ENCODE measurements at regions not wholly inside any gene's neighbourhood (a gene's known extent, or its start where the extent isn't known, plus 50 kb on each side); places are given as distances from the start of the nearest gene placed in this dataset.

- intact Hi-C loops (cut with DNase I; ENCODE audit: low total_unique reads) = no loop called here
- in situ Hi-C loops (cut with MboI; ENCODE audit: low pct_ligation_motif_present in 1 of 4, low pct_unique_long_range_greater_than_20kb in 1 of 4, low sequenced_read_pairs in 3 of 4) = no loop called here
- 85% methylated on average over 3 of the region's 3 CpGs; no CpG with 5 or more reads in 1 of the 2 donors for WGBS, 2 donors (ENCODE audit: low coverage in 1 of 2)
These were observed 355.9 kb downstream of the BCOR start for GRCh38 chrX:39741904-39742303.

DNA sequence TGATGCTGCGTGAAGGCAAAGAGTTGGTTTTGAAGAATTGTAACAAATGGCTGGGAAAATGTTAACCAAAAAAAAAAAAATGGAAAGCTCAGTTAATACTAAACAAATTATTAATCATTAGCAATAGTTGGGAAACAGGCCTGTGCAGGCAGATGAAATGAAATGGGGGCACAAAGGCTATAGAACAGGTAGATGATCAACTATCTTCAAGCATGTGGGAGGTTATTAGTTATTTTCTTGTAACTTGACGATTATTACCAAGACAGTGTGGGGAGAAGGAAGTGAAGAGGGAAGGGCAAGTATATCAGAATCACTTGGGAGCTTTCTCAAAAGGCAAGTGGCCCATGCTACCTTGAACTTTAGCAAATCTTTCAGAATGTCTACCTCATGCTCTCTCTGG lies 351.9 kb downstream of the BCOR start:
- no peaks in the 10 kb centered on the region for H3K9me3 ChIP-seq
- no peak for DNase-seq
- WGBS, 2 donors (ENCODE audit: low coverage in 1 of 2) = 82 to 92% methylated on average over 2 of the region's 2 CpGs
- H3K4me3 ChIP-seq = no peak overlapping the region
- no peaks in the 10 kb centered on the region for H3K27me3 ChIP-seq
- H3K4me1 ChIP-seq = no peaks in the 10 kb centered on the region
- intact Hi-C loops (cut with DNase I; ENCODE audit: low total_unique reads) (no loop called here), in situ Hi-C loops (cut with MboI; ENCODE audit: low pct_ligation_motif_present in 1 of 4, low pct_unique_long_range_greater_than_20kb in 1 of 4, low sequenced_read_pairs in 3 of 4) (no loop called here)
- H3K27ac ChIP-seq = no peak overlapping the region
- H3K36me3 ChIP-seq = no peaks in the 10 kb centered on the region
- TF ChIP-seq POLR2A (IDR thresholded peaks at IDR 0.05) (no peak), EP300 (IDR thresholded peaks at IDR 0.05; ENCODE audit: low read depth) (no peak), POLR2AphosphoS5 (IDR thresholded peaks at IDR 0.05) (no peak)
- TF ChIP-seq, protein P1, sequence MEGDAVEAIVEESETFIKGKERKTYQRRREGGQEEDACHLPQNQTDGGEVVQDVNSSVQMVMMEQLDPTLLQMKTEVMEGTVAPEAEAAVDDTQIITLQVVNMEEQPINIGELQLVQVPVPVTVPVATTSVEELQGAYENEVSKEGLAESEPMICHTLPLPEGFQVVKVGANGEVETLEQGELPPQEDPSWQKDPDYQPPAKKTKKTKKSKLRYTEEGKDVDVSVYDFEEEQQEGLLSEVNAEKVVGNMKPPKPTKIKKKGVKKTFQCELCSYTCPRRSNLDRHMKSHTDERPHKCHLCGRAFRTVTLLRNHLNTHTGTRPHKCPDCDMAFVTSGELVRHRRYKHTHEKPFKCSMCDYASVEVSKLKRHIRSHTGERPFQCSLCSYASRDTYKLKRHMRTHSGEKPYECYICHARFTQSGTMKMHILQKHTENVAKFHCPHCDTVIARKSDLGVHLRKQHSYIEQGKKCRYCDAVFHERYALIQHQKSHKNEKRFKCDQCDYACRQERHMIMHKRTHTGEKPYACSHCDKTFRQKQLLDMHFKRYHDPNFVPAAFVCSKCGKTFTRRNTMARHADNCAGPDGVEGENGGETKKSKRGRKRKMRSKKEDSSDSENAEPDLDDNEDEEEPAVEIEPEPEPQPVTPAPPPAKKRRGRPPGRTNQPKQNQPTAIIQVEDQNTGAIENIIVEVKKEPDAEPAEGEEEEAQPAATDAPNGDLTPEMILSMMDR (IDR thresholded peaks at IDR 0.05) = no peak

More at GRCh38 chrX:39741904-39742303, 355.9 kb downstream of the BCOR start:
- TF ChIP-seq POLR2A (IDR thresholded peaks at IDR 0.05) (no peak), POLR2AphosphoS5 (IDR thresholded peaks at IDR 0.05) (no peak), EP300 (IDR thresholded peaks at IDR 0.05; ENCODE audit: low read depth) (no peak)
- TF ChIP-seq, protein P1 (IDR thresholded peaks at IDR 0.05) = no peak
- no peaks in the 10 kb centered on the region for H3K36me3 ChIP-seq
- no peaks in the 10 kb centered on the region for H3K27me3 ChIP-seq
- no peak overlapping the region for H3K27ac ChIP-seq
- no peak for DNase-seq
- H3K4me1 ChIP-seq = no peaks in the 10 kb centered on the region
- no peak overlapping the region for H3K4me3 ChIP-seq
- H3K9me3 ChIP-seq = no peaks in the 10 kb centered on the region

- Histone ChIP-seq H3K27me3 (no peaks in the 10 kb centered on the region), H3K4me3 (no peak overlapping the region), H3K9me3 (no peaks in the 10 kb centered on the region), H3K36me3 (no peaks in the 10 kb centered on the region), H3K27ac (no peak overlapping the region), H3K4me1 (no peaks in the 10 kb centered on the region)
- WGBS, 2 donors (ENCODE audit: low coverage in 1 of 2) = 68% methylated on average over 5 of the region's 5 CpGs; no CpG with 5 or more reads in 1 of the 2 donors
- in situ Hi-C loops (cut with MboI; ENCODE audit: low pct_ligation_motif_present in 1 of 4, low pct_unique_long_range_greater_than_20kb in 1 of 4, low sequenced_read_pairs in 3 of 4) = no loop called here
- no peak for TF ChIP-seq POLR2AphosphoS5 (IDR thresholded peaks at IDR 0.05)
- TF ChIP-seq, protein P1 (IDR thresholded peaks at IDR 0.05) = no peak
- no peak for TF ChIP-seq POLR2A (IDR thresholded peaks at IDR 0.05)
- no peak for TF ChIP-seq EP300 (IDR thresholded peaks at IDR 0.05; ENCODE audit: low read depth)
- no peak for DNase-seq
- intact Hi-C loops (cut with DNase I; ENCODE audit: low total_unique reads) = no loop called here
These were observed 348.6 kb downstream of the BCOR start for GRCh38 chrX:39749135-39749534.

DNA sequence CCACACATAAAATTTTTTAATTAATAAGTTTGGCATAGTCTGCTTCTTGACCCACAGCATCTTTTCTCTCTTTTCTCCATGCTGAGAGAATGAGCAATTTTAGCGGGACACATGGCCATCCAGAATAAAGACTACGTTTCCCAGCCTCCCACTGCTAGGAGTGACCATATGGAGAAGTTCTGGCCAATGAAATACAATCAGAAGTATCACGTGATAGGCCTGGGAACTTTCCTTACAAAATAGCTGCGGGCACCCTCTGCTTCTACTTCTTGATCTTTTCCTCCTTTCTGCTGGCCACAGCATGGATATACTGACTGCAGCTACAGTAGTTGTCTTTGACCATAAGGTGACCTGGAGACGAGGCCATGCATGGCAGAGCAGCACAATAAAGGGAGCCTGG lies 348.0 kb downstream of the BCOR start:
- intact Hi-C loops (cut with DNase I; ENCODE audit: low total_unique reads) (no loop called here), in situ Hi-C loops (cut with MboI; ENCODE audit: low pct_ligation_motif_present in 1 of 4, low pct_unique_long_range_greater_than_20kb in 1 of 4, low sequenced_read_pairs in 3 of 4) (no loop called here)
- no peaks in the 10 kb centered on the region for H3K4me1 ChIP-seq
- no peaks in the 10 kb centered on the region for H3K9me3 ChIP-seq
- H3K27ac ChIP-seq = no peak overlapping the region
- H3K4me3 ChIP-seq = no peak overlapping the region
- 60 to 74% methylated on average over 1 to 5 of the region's 5 CpGs for WGBS, 2 donors (ENCODE audit: low coverage in 1 of 2)
- H3K36me3 ChIP-seq = no peaks in the 10 kb centered on the region
- DNase-seq = no peak
- TF ChIP-seq, protein P1 (IDR thresholded peaks at IDR 0.05) = no peak
- TF ChIP-seq EP300 (IDR thresholded peaks at IDR 0.05; ENCODE audit: low read depth) (no peak), POLR2A (IDR thresholded peaks at IDR 0.05) (no peak), POLR2AphosphoS5 (IDR thresholded peaks at IDR 0.05) (no peak)
- no peaks in the 10 kb centered on the region for H3K27me3 ChIP-seq

Measured in transverse colon (tissue), 4 donors.